ENCODE measurements at regions not wholly inside any gene's neighbourhood (a gene's known extent, or its start where the extent isn't known, plus 50 kb on each side); places are given as distances from the start of the nearest gene placed in this dataset.

GRCh38 chr4:106704253-106704870, 331.8 kb downstream of the DKK2 start:
- no peaks in the 10 kb centered on the region for H3K36me3 ChIP-seq (ENCODE audit: control insufficient read depth, insufficient read depth, low read length)
- ChIA-PET POLR2A (no interaction called here), CTCF (no interaction called here)
- no TSS peak for BruUV-seq (replicated peaks)
- no peaks in the 10 kb centered on the region for H3K9me3 ChIP-seq (ENCODE audit: control insufficient read depth, insufficient read depth, low read depth, low read length)
- intact Hi-C loops (cut with micrococcal nuclease; ENCODE audit: unreplicated experiment) = no loop called here
- TF ChIP-seq POLR2AphosphoS5 (IDR thresholded peaks at IDR 0.05; ENCODE audit: low read depth, low read length) (no peak), SIN3A (IDR thresholded peaks at IDR 0.05; ENCODE audit: borderline replicate concordance, insufficient read depth, low read depth, low read length) (no peak), TCF7L2 (IDR thresholded peaks at IDR 0.05; ENCODE audit: low read depth, low read length) (no peak)
- TF ChIP-seq, protein P1, sequence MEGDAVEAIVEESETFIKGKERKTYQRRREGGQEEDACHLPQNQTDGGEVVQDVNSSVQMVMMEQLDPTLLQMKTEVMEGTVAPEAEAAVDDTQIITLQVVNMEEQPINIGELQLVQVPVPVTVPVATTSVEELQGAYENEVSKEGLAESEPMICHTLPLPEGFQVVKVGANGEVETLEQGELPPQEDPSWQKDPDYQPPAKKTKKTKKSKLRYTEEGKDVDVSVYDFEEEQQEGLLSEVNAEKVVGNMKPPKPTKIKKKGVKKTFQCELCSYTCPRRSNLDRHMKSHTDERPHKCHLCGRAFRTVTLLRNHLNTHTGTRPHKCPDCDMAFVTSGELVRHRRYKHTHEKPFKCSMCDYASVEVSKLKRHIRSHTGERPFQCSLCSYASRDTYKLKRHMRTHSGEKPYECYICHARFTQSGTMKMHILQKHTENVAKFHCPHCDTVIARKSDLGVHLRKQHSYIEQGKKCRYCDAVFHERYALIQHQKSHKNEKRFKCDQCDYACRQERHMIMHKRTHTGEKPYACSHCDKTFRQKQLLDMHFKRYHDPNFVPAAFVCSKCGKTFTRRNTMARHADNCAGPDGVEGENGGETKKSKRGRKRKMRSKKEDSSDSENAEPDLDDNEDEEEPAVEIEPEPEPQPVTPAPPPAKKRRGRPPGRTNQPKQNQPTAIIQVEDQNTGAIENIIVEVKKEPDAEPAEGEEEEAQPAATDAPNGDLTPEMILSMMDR (IDR thresholded peaks at IDR 0.05) = no peak
- TF ChIP-seq, protein P2, sequence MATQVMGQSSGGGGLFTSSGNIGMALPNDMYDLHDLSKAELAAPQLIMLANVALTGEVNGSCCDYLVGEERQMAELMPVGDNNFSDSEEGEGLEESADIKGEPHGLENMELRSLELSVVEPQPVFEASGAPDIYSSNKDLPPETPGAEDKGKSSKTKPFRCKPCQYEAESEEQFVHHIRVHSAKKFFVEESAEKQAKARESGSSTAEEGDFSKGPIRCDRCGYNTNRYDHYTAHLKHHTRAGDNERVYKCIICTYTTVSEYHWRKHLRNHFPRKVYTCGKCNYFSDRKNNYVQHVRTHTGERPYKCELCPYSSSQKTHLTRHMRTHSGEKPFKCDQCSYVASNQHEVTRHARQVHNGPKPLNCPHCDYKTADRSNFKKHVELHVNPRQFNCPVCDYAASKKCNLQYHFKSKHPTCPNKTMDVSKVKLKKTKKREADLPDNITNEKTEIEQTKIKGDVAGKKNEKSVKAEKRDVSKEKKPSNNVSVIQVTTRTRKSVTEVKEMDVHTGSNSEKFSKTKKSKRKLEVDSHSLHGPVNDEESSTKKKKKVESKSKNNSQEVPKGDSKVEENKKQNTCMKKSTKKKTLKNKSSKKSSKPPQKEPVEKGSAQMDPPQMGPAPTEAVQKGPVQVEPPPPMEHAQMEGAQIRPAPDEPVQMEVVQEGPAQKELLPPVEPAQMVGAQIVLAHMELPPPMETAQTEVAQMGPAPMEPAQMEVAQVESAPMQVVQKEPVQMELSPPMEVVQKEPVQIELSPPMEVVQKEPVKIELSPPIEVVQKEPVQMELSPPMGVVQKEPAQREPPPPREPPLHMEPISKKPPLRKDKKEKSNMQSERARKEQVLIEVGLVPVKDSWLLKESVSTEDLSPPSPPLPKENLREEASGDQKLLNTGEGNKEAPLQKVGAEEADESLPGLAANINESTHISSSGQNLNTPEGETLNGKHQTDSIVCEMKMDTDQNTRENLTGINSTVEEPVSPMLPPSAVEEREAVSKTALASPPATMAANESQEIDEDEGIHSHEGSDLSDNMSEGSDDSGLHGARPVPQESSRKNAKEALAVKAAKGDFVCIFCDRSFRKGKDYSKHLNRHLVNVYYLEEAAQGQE (IDR thresholded peaks at IDR 0.05; ENCODE audit: insufficient read depth in 1 of 2, low read depth in 2 of 2, low read length in 1 of 2) = no peak
- no peaks in the 10 kb centered on the region for H3K4me1 ChIP-seq (ENCODE audit: control insufficient read depth, insufficient read depth, low read length)
- no peak overlapping the region for H3K4me3 ChIP-seq (ENCODE audit: low read depth in 2 of 2, low read length in 2 of 2)
- ATAC-seq = no peak
- no peaks in the 10 kb centered on the region for H3K27me3 ChIP-seq (ENCODE audit: control insufficient read depth, insufficient read depth, low read length)
- no peak for DNase-seq (ENCODE audit: low read depth, low spot score)
- no peak overlapping the region for H3K27ac ChIP-seq (ENCODE audit: low read length)
- in situ Hi-C loops (cut with HindIII; ENCODE audit: low pct_unique_long_range_greater_than_20kb, low sequenced_read_pairs) = no loop called here

DNA sequence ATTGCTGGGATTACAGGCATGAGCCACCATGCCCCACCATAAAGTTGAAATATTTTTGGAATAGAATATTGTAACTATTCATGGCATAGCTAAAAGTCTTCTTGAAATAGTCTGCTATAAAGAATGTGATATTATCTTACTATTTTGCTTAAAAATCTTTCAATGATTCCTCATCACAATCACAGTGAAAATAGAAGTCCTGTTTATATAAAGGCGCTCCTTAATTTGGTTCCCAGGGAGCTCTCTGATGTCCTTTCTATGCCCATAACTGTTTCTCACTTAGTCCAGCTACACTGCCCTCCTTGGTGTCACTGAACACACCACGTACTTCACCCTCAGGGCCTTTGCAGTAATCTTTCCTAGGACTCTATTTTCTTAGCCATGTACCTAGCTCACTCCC, 331.7 kb upstream of the GIMD1 start:
- Histone ChIP-seq H3K36me3 (ENCODE audit: control insufficient read depth, insufficient read depth, low read length) (no peaks in the 10 kb centered on the region), H3K4me3 (ENCODE audit: low read depth in 2 of 2, low read length in 2 of 2) (no peak overlapping the region), H3K27me3 (ENCODE audit: control insufficient read depth, insufficient read depth, low read length) (no peaks in the 10 kb centered on the region), H3K4me1 (ENCODE audit: control insufficient read depth, insufficient read depth, low read length) (no peaks in the 10 kb centered on the region), H3K27ac (ENCODE audit: low read length) (no peak overlapping the region), H3K9me3 (ENCODE audit: control insufficient read depth, insufficient read depth, low read depth, low read length) (no peaks in the 10 kb centered on the region)
- TF ChIP-seq, protein P2 (IDR thresholded peaks at IDR 0.05; ENCODE audit: insufficient read depth in 1 of 2, low read depth in 2 of 2, low read length in 1 of 2) = no peak
- TF ChIP-seq TCF7L2 (IDR thresholded peaks at IDR 0.05; ENCODE audit: low read depth, low read length) (no peak), POLR2AphosphoS5 (IDR thresholded peaks at IDR 0.05; ENCODE audit: low read depth, low read length) (no peak), SIN3A (IDR thresholded peaks at IDR 0.05; ENCODE audit: borderline replicate concordance, insufficient read depth, low read depth, low read length) (no peak)
- TF ChIP-seq, protein P1 (IDR thresholded peaks at IDR 0.05) = no peak
- DNase-seq (ENCODE audit: low read depth, low spot score) (no peak), ATAC-seq (no peak)
- intact Hi-C loops (cut with micrococcal nuclease; ENCODE audit: unreplicated experiment) (no loop called here), in situ Hi-C loops (cut with HindIII; ENCODE audit: low pct_unique_long_range_greater_than_20kb, low sequenced_read_pairs) (no loop called here)
- ChIA-PET CTCF (no interaction called here), POLR2A (no interaction called here)
- BruUV-seq (replicated peaks) = no TSS peak

Measured in Panc1 (cell line).